ENCODE measurements at regions not wholly inside any gene's neighbourhood (a gene's known extent, or its start where the extent isn't known, plus 50 kb on each side); places are given as distances from the start of the nearest gene placed in this dataset.
A peak's percentile ranks its signal among the peaks of the same experiment; 100 is the strongest.

GRCh38 chr5:67516948-67517565 is 320.5 kb upstream of the CD180 start:
- no peak overlapping the region for H3K27ac ChIP-seq (ENCODE audit: low read depth in 1 of 2, low read length in 1 of 2)
- no peak overlapping the region for H3K4me3 ChIP-seq (ENCODE audit: low read length in 2 of 2)
- 85% methylated on average over 6 of the region's 6 CpGs for WGBS
- H3K4me1 ChIP-seq (ENCODE audit: control insufficient read depth in 2 of 2, insufficient read depth in 2 of 2, low read length in 2 of 2) = peaks cover 5 to 33% of the 10 kb centered on the region in 2 donors
- H3K36me3 ChIP-seq (ENCODE audit: control insufficient read depth in 2 of 2, insufficient read depth in 2 of 2, low read length in 1 of 2) = no peaks in the 10 kb centered on the region
- H3K27me3 ChIP-seq (ENCODE audit: control insufficient read depth in 2 of 2, insufficient read depth in 1 of 2, low read length in 1 of 2) = no peaks in the 10 kb centered on the region
- DNase-seq (ENCODE audit: low read depth in 6 of 9, low spot score in 9 of 9) = no peak
- no peaks in the 10 kb centered on the region for H3K9me3 ChIP-seq (ENCODE audit: control insufficient read depth in 2 of 2, insufficient read depth in 1 of 2, low read length in 1 of 2)

DNA sequence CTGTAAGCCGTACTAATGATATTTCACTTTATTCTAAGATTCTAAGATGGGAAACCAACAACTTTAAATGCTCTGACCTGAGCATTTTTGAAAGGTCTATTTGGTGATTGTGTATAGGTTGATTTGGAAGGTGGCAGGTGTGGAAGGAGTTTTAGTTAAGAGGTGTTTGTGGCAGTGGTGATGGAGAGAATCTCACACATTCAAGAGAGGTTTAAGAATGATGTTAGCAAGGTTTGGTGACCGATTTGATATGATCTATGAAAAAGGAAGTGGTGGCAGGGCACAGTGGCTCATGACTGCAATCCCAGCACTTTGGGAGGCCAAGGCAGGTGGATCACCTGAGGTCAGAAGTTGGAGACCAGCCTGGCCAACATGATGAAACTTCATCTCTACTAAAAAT is 319.2 kb upstream of the CD180 start:
- H3K4me3 ChIP-seq (ENCODE audit: low read length in 2 of 2) = no peak overlapping the region
- no peaks in the 10 kb centered on the region for H3K27me3 ChIP-seq (ENCODE audit: control insufficient read depth in 2 of 2, insufficient read depth in 1 of 2, low read length in 1 of 2)
- no peak overlapping the region for H3K27ac ChIP-seq (ENCODE audit: low read depth in 1 of 2, low read length in 1 of 2)
- peaks cover 5 to 33% of the 10 kb centered on the region in 2 donors for H3K4me1 ChIP-seq (ENCODE audit: control insufficient read depth in 2 of 2, insufficient read depth in 2 of 2, low read length in 2 of 2)
- no peak for DNase-seq (ENCODE audit: low read depth in 6 of 9, low spot score in 9 of 9)
- H3K9me3 ChIP-seq (ENCODE audit: control insufficient read depth in 2 of 2, insufficient read depth in 1 of 2, low read length in 1 of 2) = no peaks in the 10 kb centered on the region
- no peaks in the 10 kb centered on the region for H3K36me3 ChIP-seq (ENCODE audit: control insufficient read depth in 2 of 2, insufficient read depth in 2 of 2, low read length in 1 of 2)
- 83% methylated on average over 2 of the region's 2 CpGs for WGBS

- peak; percentile 20 to 85 (median 58) for DNase-seq (ENCODE audit: low read depth in 6 of 9, low spot score in 9 of 9)
- WGBS = 57% methylated on average over 7 of the region's 7 CpGs
- no peaks in the 10 kb centered on the region for H3K27me3 ChIP-seq (ENCODE audit: control insufficient read depth in 2 of 2, insufficient read depth in 1 of 2, low read length in 1 of 2)
- peaks cover 5 to 29% of the 10 kb centered on the region in 2 donors for H3K4me1 ChIP-seq (ENCODE audit: control insufficient read depth in 2 of 2, insufficient read depth in 2 of 2, low read length in 2 of 2)
- peak overlapping the region; percentile 6 to 25 for H3K27ac ChIP-seq (ENCODE audit: low read depth in 1 of 2, low read length in 1 of 2)
- H3K4me3 ChIP-seq (ENCODE audit: low read length in 2 of 2) = no peak overlapping the region
- H3K36me3 ChIP-seq (ENCODE audit: control insufficient read depth in 2 of 2, insufficient read depth in 2 of 2, low read length in 1 of 2) = no peaks in the 10 kb centered on the region
- H3K9me3 ChIP-seq (ENCODE audit: control insufficient read depth in 2 of 2, insufficient read depth in 1 of 2, low read length in 1 of 2) = no peaks in the 10 kb centered on the region
Measured at GRCh38 chr5:67515020-67515689, 318.6 kb upstream of the CD180 start.

- Histone ChIP-seq H3K4me1 (ENCODE audit: control insufficient read depth in 2 of 2, insufficient read depth in 2 of 2, low read length in 2 of 2) (peaks cover 5 to 21% of the 10 kb centered on the region in 2 donors), H3K27me3 (ENCODE audit: control insufficient read depth in 2 of 2, insufficient read depth in 1 of 2, low read length in 1 of 2) (no peaks in the 10 kb centered on the region), H3K4me3 (ENCODE audit: low read length in 2 of 2) (no peak overlapping the region), H3K36me3 (ENCODE audit: control insufficient read depth in 2 of 2, insufficient read depth in 2 of 2, low read length in 1 of 2) (no peaks in the 10 kb centered on the region), H3K27ac (ENCODE audit: low read depth in 1 of 2, low read length in 1 of 2) (no peak overlapping the region), H3K9me3 (ENCODE audit: control insufficient read depth in 2 of 2, insufficient read depth in 1 of 2, low read length in 1 of 2) (no peaks in the 10 kb centered on the region)
- 92% methylated on average over 1 of the region's 1 CpG for WGBS
- DNase-seq (ENCODE audit: low read depth in 6 of 9, low spot score in 9 of 9) = no peak
Measured at GRCh38 chr5:67512758-67513157, 316.2 kb upstream of the CD180 start.

- Histone ChIP-seq H3K4me3 (ENCODE audit: low read length in 2 of 2) (no peak overlapping the region), H3K36me3 (ENCODE audit: control insufficient read depth in 2 of 2, insufficient read depth in 2 of 2, low read length in 1 of 2) (no peaks in the 10 kb centered on the region), H3K9me3 (ENCODE audit: control insufficient read depth in 2 of 2, insufficient read depth in 1 of 2, low read length in 1 of 2) (no peaks in the 10 kb centered on the region), H3K27ac (ENCODE audit: low read depth in 1 of 2, low read length in 1 of 2) (no peak overlapping the region), H3K27me3 (ENCODE audit: control insufficient read depth in 2 of 2, insufficient read depth in 1 of 2, low read length in 1 of 2) (no peaks in the 10 kb centered on the region), H3K4me1 (ENCODE audit: control insufficient read depth in 2 of 2, insufficient read depth in 2 of 2, low read length in 2 of 2) (peaks cover 5 to 21% of the 10 kb centered on the region in 2 donors)
- 99% methylated on average over 1 of the region's 1 CpG for WGBS
- no peak for DNase-seq (ENCODE audit: low read depth in 6 of 9, low spot score in 9 of 9)
Measured at GRCh38 chr5:67511911-67512310, 315.3 kb upstream of the CD180 start.

- peaks cover 5 to 18% of the 10 kb centered on the region in 2 donors for H3K4me1 ChIP-seq (ENCODE audit: control insufficient read depth in 2 of 2, insufficient read depth in 2 of 2, low read length in 2 of 2)
- H3K27me3 ChIP-seq (ENCODE audit: control insufficient read depth in 2 of 2, insufficient read depth in 1 of 2, low read length in 1 of 2) = no peaks in the 10 kb centered on the region
- H3K9me3 ChIP-seq (ENCODE audit: control insufficient read depth in 2 of 2, insufficient read depth in 1 of 2, low read length in 1 of 2) = no peaks in the 10 kb centered on the region
- no peak for DNase-seq (ENCODE audit: low read depth in 6 of 9, low spot score in 9 of 9)
- no peak overlapping the region for H3K4me3 ChIP-seq (ENCODE audit: low read length in 2 of 2)
- H3K36me3 ChIP-seq (ENCODE audit: control insufficient read depth in 2 of 2, insufficient read depth in 2 of 2, low read length in 1 of 2) = no peaks in the 10 kb centered on the region
- H3K27ac ChIP-seq (ENCODE audit: low read depth in 1 of 2, low read length in 1 of 2) = no peak overlapping the region
Measured at GRCh38 chr5:67510204-67510603, 313.6 kb upstream of the CD180 start.

DNA sequence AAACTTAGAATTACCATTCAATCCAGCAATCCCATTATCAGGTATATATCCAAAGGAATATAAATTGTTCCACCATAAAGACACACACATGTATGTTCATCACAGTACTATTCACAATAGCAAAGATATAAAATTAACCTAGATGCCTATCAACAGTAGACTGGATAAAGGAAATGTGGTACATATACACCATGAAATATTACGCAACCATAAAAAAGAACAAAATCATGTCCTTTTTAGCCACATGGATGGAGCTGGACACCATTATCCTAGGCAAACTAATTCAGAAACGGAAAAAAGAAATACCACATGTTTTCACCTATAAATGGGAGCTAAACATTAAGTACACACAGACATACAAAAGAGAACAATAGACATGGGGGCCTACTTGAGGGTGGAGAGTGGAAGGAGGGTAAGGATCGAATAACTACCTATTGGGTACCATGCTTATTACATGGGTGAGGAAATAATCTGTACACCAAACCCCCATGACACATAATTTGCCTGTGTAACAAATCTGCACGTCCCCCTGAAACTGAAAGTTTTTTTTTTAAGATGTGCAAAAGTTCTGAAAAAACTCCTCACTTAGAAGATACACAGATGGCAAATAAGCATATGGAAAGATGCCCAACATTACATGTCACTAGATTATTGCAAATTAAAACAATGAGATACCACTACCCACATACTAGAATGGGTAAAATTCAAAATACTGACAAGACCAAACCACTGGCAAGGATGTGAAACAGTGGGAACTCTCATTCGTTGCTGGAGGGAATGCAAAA is 313.0 kb upstream of the CD180 start:
- Histone ChIP-seq H3K27me3 (ENCODE audit: control insufficient read depth in 2 of 2, insufficient read depth in 1 of 2, low read length in 1 of 2) (no peaks in the 10 kb centered on the region), H3K9me3 (ENCODE audit: control insufficient read depth in 2 of 2, insufficient read depth in 1 of 2, low read length in 1 of 2) (no peaks in the 10 kb centered on the region), H3K27ac (ENCODE audit: low read depth in 1 of 2, low read length in 1 of 2) (no peak overlapping the region), H3K4me1 (ENCODE audit: control insufficient read depth in 2 of 2, insufficient read depth in 2 of 2, low read length in 2 of 2) (peaks cover 2 to 12% of the 10 kb centered on the region in 2 donors), H3K36me3 (ENCODE audit: control insufficient read depth in 2 of 2, insufficient read depth in 2 of 2, low read length in 1 of 2) (no peaks in the 10 kb centered on the region), H3K4me3 (ENCODE audit: low read length in 2 of 2) (no peak overlapping the region)
- 96% methylated on average over 5 of the region's 5 CpGs for WGBS
- DNase-seq (ENCODE audit: low read depth in 6 of 9, low spot score in 9 of 9) = no peak

- H3K36me3 ChIP-seq (ENCODE audit: control insufficient read depth in 2 of 2, insufficient read depth in 2 of 2, low read length in 1 of 2) = no peaks in the 10 kb centered on the region
- H3K9me3 ChIP-seq (ENCODE audit: control insufficient read depth in 2 of 2, insufficient read depth in 1 of 2, low read length in 1 of 2) = no peaks in the 10 kb centered on the region
- no peak overlapping the region for H3K27ac ChIP-seq (ENCODE audit: low read depth in 1 of 2, low read length in 1 of 2)
- no peaks in the 10 kb centered on the region for H3K27me3 ChIP-seq (ENCODE audit: control insufficient read depth in 2 of 2, insufficient read depth in 1 of 2, low read length in 1 of 2)
- H3K4me3 ChIP-seq (ENCODE audit: low read length in 2 of 2) = no peak overlapping the region
- H3K4me1 ChIP-seq (ENCODE audit: control insufficient read depth in 2 of 2, insufficient read depth in 2 of 2, low read length in 2 of 2) = no peaks in the 10 kb centered on the region
- 94% methylated on average over 2 of the region's 2 CpGs for WGBS
- DNase-seq (ENCODE audit: low read depth in 6 of 9, low spot score in 9 of 9) = no peak
Measured at GRCh38 chr5:67506241-67506640, 309.6 kb upstream of the CD180 start.

DNA sequence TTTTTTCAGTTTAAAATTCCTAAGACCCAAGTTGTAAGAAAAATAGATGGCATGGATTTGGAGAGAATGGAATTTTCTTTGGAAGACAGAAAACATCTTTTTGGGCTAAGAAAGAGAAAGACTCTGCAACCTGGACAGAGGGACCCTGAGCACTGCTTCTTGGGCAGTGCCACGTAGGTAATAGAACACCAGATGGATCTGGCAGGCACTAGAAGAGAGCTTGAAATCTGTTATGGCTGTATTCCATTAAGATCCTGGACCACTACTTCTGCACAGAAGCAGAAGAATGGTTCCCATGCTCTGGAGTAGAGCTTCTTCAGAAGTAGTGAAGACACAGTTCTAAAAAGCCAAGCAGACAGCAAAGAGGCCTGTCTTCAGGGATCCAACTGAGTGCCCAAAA is 306.4 kb upstream of the CD180 start:
- no peaks in the 10 kb centered on the region for H3K4me1 ChIP-seq (ENCODE audit: control insufficient read depth in 2 of 2, insufficient read depth in 2 of 2, low read length in 2 of 2)
- H3K27me3 ChIP-seq (ENCODE audit: control insufficient read depth in 2 of 2, insufficient read depth in 1 of 2, low read length in 1 of 2) = no peaks in the 10 kb centered on the region
- H3K9me3 ChIP-seq (ENCODE audit: control insufficient read depth in 2 of 2, insufficient read depth in 1 of 2, low read length in 1 of 2) = no peaks in the 10 kb centered on the region
- H3K27ac ChIP-seq (ENCODE audit: low read depth in 1 of 2, low read length in 1 of 2) = no peak overlapping the region
- DNase-seq (ENCODE audit: low read depth in 6 of 9, low spot score in 9 of 9) = no peak
- no peaks in the 10 kb centered on the region for H3K36me3 ChIP-seq (ENCODE audit: control insufficient read depth in 2 of 2, insufficient read depth in 2 of 2, low read length in 1 of 2)
- WGBS = 98% methylated on average over 1 of the region's 1 CpG
- H3K4me3 ChIP-seq (ENCODE audit: low read length in 2 of 2) = no peak overlapping the region

Measured in thymus (tissue), 11 donors.